ENCODE measurements at regions not wholly inside any gene's neighbourhood (a gene's known extent, or its start where the extent isn't known, plus 50 kb on each side); places are given as distances from the start of the nearest gene placed in this dataset.
"Not testable (repeated sequence)": the region's sequence is repeated elsewhere in the genome, so short reads cannot be mapped to it uniquely, and the experiment has no call there.

DNA sequence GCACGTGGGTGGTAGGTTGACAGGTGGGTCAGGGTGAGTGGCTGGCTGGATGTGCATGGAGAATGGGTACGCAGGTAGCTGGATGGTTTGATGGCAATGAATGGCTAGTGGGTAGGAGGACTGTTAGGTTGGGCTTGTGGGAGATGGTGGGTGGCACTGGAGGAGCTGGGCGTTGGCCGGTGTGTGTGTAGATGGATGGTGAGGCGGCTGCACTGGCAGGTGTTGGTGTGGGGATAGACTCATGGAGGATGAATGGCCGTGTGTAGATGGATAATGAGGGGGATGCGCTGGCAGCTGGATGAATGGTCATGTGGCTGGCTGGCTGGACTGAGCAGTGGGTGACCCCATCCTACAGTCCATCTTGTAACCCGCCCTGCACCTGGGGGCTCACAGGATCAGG, 95.2 kb upstream of the LRPAP1 start:
- not testable (repeated sequence) for H2BK5ac ChIP-seq (ENCODE audit: low read depth, low read length, poor library complexity); H3K23ac ChIP-seq (ENCODE audit: low read length); H3K14ac ChIP-seq (ENCODE audit: low read length); H2AFZ ChIP-seq (ENCODE audit: insufficient read depth, low read length, poor library complexity); H4K91ac ChIP-seq (ENCODE audit: low read depth, low read length); H3K36me3 ChIP-seq (ENCODE audit: control insufficient read depth in 1 of 2, insufficient read depth in 2 of 2, low read length in 2 of 2); H3K27ac ChIP-seq (ENCODE audit: low read depth, low read length); H3K9ac ChIP-seq (ENCODE audit: low read length); H3K79me2 ChIP-seq (ENCODE audit: control insufficient read depth, insufficient read depth, low read length, poor library complexity); H4K8ac ChIP-seq (ENCODE audit: low read depth, low read length); H2BK120ac ChIP-seq (ENCODE audit: insufficient read depth, low read length, poor library complexity); H3K79me1 ChIP-seq (ENCODE audit: low read length); H3K27me3 ChIP-seq (ENCODE audit: insufficient read depth, low read length); H3K4me1 ChIP-seq (ENCODE audit: control insufficient read depth in 1 of 2, insufficient read depth in 2 of 2, low read length in 2 of 2); H3K4ac ChIP-seq (ENCODE audit: low read depth, low read length); DNase-seq; H3K4me3 ChIP-seq (ENCODE audit: low read depth, low read length); H2AK5ac ChIP-seq (ENCODE audit: low read length); H4K12ac ChIP-seq (ENCODE audit: low read depth, low read length); H2BK12ac ChIP-seq (ENCODE audit: low read length); H3K18ac ChIP-seq (ENCODE audit: low read length); H3K4me2 ChIP-seq (ENCODE audit: low read length)
- peaks cover 12% of the 10 kb centered on the region for H3K9me3 ChIP-seq (ENCODE audit: insufficient read depth, low read depth, low read length)
- no CpG with 5 or more reads among the region's 8 CpGs for WGBS (ENCODE audit: extremely low coverage, insufficient coverage, insufficient read length)

DNA sequence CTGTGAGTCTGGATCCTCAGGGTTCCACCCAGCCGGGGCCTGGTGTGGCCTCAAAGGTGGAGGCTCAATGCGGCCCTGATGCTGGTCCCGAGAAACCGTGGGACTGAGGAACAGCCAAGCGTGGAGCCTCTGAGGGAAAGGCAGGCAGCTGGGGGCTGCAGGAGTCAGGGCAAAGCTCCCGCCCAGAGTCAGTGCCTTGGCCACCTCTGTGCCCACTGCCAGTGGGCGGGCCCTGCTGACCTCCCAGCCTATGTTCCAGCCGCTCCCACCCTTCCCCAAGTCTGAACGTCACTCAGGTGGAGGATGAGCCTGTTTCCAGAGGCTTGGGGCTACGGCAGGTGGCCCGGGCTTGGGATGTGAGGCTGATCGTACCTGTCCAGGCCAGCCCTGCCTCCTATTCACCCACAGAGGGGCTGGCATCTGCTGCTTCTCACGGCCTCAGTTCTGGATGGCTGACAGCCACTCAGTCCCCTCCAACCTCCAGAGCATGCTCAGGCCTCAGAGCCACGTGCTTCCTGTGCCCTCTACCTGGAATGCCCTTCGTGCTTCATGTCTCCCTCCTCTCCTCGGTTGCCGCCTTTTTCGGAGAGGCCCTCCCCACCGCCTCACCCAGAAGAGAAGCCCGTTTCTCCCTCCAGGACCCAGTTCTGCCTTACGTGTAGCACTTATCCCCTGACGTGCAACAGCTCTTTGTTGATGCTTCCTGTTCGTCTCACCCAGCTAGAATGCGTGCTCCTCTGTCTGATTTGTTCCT, 94.1 kb upstream of the LRPAP1 start:
- not testable (repeated sequence) for H2BK120ac ChIP-seq (ENCODE audit: insufficient read depth, low read length, poor library complexity); H2BK5ac ChIP-seq (ENCODE audit: low read depth, low read length, poor library complexity); H3K18ac ChIP-seq (ENCODE audit: low read length); H3K4me3 ChIP-seq (ENCODE audit: low read depth, low read length); H2AFZ ChIP-seq (ENCODE audit: insufficient read depth, low read length, poor library complexity); H2AK5ac ChIP-seq (ENCODE audit: low read length); H3K4me2 ChIP-seq (ENCODE audit: low read length); H3K14ac ChIP-seq (ENCODE audit: low read length); H4K8ac ChIP-seq (ENCODE audit: low read depth, low read length); H3K79me1 ChIP-seq (ENCODE audit: low read length); H3K4me1 ChIP-seq (ENCODE audit: control insufficient read depth in 1 of 2, insufficient read depth in 2 of 2, low read length in 2 of 2); H3K4ac ChIP-seq (ENCODE audit: low read depth, low read length); DNase-seq; H2BK12ac ChIP-seq (ENCODE audit: low read length); H3K27ac ChIP-seq (ENCODE audit: low read depth, low read length); H3K79me2 ChIP-seq (ENCODE audit: control insufficient read depth, insufficient read depth, low read length, poor library complexity); H3K9ac ChIP-seq (ENCODE audit: low read length); H3K23ac ChIP-seq (ENCODE audit: low read length); H4K12ac ChIP-seq (ENCODE audit: low read depth, low read length); H3K36me3 ChIP-seq (ENCODE audit: control insufficient read depth in 1 of 2, insufficient read depth in 2 of 2, low read length in 2 of 2); H4K91ac ChIP-seq (ENCODE audit: low read depth, low read length); H3K27me3 ChIP-seq (ENCODE audit: insufficient read depth, low read length)
- WGBS (ENCODE audit: extremely low coverage, insufficient coverage, insufficient read length) = no CpG with 5 or more reads among the region's 24 CpGs
- peaks cover 12% of the 10 kb centered on the region for H3K9me3 ChIP-seq (ENCODE audit: insufficient read depth, low read depth, low read length)

DNA sequence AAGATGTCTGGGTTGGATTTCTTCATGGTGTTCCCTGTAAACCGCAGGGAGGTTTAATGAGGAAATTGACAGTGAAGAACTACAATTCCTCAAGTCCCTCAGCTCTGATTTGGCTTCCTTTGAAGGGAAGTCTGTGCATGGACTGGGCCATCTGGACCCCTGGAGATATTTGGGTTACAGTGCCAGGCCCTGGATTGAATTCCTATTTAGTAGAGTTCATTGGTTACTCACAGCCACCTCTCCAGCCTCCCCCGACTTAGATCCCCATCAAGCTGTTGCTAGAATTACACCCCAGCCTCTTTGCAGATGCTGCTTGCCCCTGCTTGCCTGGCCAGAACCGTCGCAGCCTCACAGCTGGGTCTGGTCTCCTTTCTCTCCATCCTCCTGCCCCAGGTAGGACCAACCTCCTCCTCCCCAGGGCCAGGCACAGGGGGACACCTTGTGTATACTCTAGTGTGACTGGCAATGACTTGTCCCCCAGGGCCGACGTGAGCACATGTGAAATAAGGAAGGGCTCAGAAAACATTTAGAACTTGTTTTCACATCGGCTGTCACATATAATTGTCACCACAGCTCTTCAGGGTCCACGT, 93.2 kb upstream of the LRPAP1 start:
- not testable (repeated sequence) for H4K12ac ChIP-seq (ENCODE audit: low read depth, low read length); H2AK5ac ChIP-seq (ENCODE audit: low read length); H3K4me2 ChIP-seq (ENCODE audit: low read length); H3K4me3 ChIP-seq (ENCODE audit: low read depth, low read length); H3K9ac ChIP-seq (ENCODE audit: low read length); H2AFZ ChIP-seq (ENCODE audit: insufficient read depth, low read length, poor library complexity); H3K79me2 ChIP-seq (ENCODE audit: control insufficient read depth, insufficient read depth, low read length, poor library complexity); H3K27me3 ChIP-seq (ENCODE audit: insufficient read depth, low read length); H3K79me1 ChIP-seq (ENCODE audit: low read length); DNase-seq; H4K8ac ChIP-seq (ENCODE audit: low read depth, low read length); H3K27ac ChIP-seq (ENCODE audit: low read depth, low read length); H2BK120ac ChIP-seq (ENCODE audit: insufficient read depth, low read length, poor library complexity); H2BK5ac ChIP-seq (ENCODE audit: low read depth, low read length, poor library complexity); H2BK12ac ChIP-seq (ENCODE audit: low read length); H3K36me3 ChIP-seq (ENCODE audit: control insufficient read depth in 1 of 2, insufficient read depth in 2 of 2, low read length in 2 of 2); H3K14ac ChIP-seq (ENCODE audit: low read length); H3K4ac ChIP-seq (ENCODE audit: low read depth, low read length); H3K23ac ChIP-seq (ENCODE audit: low read length); H3K4me1 ChIP-seq (ENCODE audit: control insufficient read depth in 1 of 2, insufficient read depth in 2 of 2, low read length in 2 of 2); H4K91ac ChIP-seq (ENCODE audit: low read depth, low read length); H3K18ac ChIP-seq (ENCODE audit: low read length)
- no CpG with 5 or more reads among the region's 8 CpGs for WGBS (ENCODE audit: extremely low coverage, insufficient coverage, insufficient read length)
- peaks cover 12% of the 10 kb centered on the region for H3K9me3 ChIP-seq (ENCODE audit: insufficient read depth, low read depth, low read length)

DNA sequence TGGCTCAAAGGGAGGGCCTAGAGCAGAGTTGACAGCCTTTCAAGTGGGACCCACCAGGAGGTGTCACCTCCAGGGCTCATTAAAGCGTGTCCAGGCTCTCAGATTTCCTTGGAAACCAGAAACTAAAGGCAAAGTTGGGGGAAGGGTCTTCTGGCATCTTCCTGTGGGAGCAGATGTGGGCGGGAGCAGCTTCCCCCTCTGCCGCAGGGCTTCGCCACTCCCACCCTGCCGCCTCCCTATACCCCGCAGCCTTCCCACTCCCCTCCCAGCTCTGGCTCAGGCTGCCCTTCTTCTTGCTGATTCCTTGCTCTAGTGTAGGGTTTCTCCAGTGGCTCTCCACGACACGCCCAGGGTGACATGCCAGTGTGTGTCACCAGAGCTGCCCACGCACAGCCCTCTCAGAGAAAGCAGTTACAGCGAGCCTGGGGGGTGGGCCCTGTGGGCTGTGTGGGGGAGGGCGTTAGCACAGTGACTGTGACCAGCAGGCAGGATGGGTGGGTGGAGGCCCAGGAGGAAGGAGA, 91.6 kb upstream of the LRPAP1 start:
- H2BK12ac ChIP-seq (ENCODE audit: low read length); H3K18ac ChIP-seq (ENCODE audit: low read length); H4K12ac ChIP-seq (ENCODE audit: low read depth, low read length); H3K14ac ChIP-seq (ENCODE audit: low read length); DNase-seq; H4K8ac ChIP-seq (ENCODE audit: low read depth, low read length); H2BK120ac ChIP-seq (ENCODE audit: insufficient read depth, low read length, poor library complexity); H3K9me3 ChIP-seq (ENCODE audit: insufficient read depth, low read depth, low read length); H3K4me1 ChIP-seq (ENCODE audit: control insufficient read depth in 1 of 2, insufficient read depth in 2 of 2, low read length in 2 of 2); H3K79me1 ChIP-seq (ENCODE audit: low read length); H3K9ac ChIP-seq (ENCODE audit: low read length); H4K91ac ChIP-seq (ENCODE audit: low read depth, low read length); H3K4ac ChIP-seq (ENCODE audit: low read depth, low read length); H3K27me3 ChIP-seq (ENCODE audit: insufficient read depth, low read length); H3K27ac ChIP-seq (ENCODE audit: low read depth, low read length); H3K79me2 ChIP-seq (ENCODE audit: control insufficient read depth, insufficient read depth, low read length, poor library complexity); H3K4me2 ChIP-seq (ENCODE audit: low read length); H2AK5ac ChIP-seq (ENCODE audit: low read length); H3K4me3 ChIP-seq (ENCODE audit: low read depth, low read length); H3K23ac ChIP-seq (ENCODE audit: low read length); H2AFZ ChIP-seq (ENCODE audit: insufficient read depth, low read length, poor library complexity); H3K36me3 ChIP-seq (ENCODE audit: control insufficient read depth in 1 of 2, insufficient read depth in 2 of 2, low read length in 2 of 2); H2BK5ac ChIP-seq (ENCODE audit: low read depth, low read length, poor library complexity): not testable (repeated sequence)
- WGBS (ENCODE audit: extremely low coverage, insufficient coverage, insufficient read length) = no CpG with 5 or more reads among the region's 11 CpGs

Data from trophoblast cell (in vitro differentiated cells and primary cell).